HG03175 (cell line): ENCODE measurements at regions not wholly inside any gene's neighbourhood (a gene's known extent, or its start where the extent isn't known, plus 50 kb on each side); places are given as distances from the start of the nearest gene placed in this dataset.
"Not testable (repeated sequence)": the region's sequence is repeated elsewhere in the genome, so short reads cannot be mapped to it uniquely, and the experiment has no call there.

Experiments
- ATAC-seq: cut with Tn5 transposase; IDR thresholded peaks from one replicate; pipeline ENCODE4 v1.9.1; 2021; ENCODE audit warnings: mild to moderate bottlenecking, moderate library complexity; ENCODE audit not compliant: unreplicated experiment

GRCh38 chr1:245102149-245102548 lies 52.6 kb upstream of the KIF26B start:
- ATAC-seq, result not testable (repeated sequence)

GRCh38 chr1:245099401-245099800 lies 55.4 kb upstream of the KIF26B start:
- ATAC-seq, result no peak

- no peak for ATAC-seq
These were observed 55.9 kb upstream of the KIF26B start for GRCh38 chr1:245098924-245099323.

DNA sequence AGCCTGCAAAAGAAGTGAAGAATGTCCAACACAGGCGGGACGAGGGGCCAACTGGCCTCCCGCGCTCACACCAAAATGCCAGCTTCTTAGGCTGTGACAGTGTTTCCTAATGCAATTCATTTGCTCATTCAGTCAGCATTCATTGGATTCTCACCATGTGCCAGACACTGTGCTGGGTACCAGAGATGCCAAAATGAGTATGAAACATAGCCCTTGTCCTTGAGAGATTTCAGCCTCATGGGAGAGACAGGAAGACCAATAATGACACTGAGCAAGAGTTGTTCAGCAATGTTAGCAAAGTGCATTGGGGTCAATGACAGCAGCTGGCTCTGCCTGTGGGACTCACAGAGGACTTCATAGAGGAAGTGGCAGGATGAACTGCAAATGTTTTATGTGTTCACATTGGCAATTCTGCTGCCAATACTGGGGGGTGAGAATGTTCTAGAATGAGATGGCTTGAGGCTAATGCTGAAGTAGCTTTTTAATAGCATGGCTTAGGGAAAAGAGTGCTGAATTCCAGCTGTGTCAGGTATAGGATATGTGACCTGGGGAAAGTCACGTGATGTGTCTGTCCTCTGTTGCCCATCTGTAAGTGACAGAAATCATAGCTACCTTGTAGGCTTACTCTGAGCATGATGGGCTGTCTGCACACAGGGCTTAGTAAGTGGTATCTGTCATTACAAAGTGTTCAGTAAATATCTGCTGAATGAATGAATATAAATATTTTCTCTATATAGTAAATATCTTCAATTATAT lies 58.3 kb upstream of the KIF26B start:
- ATAC-seq, result no peak

GRCh38 chr1:245095903-245096302 lies 58.9 kb upstream of the KIF26B start:
- no peak for ATAC-seq

GRCh38 chr1:245094954-245095353 lies 59.8 kb upstream of the KIF26B start:
- ATAC-seq, result no peak

GRCh38 chr1:245094092-245094491 lies 60.7 kb upstream of the KIF26B start:
- no peak for ATAC-seq

GRCh38 chr1:245092638-245092976 lies 62.2 kb upstream of the KIF26B start:
- ATAC-seq, result no peak

- ATAC-seq, result no peak
These were observed 62.8 kb upstream of the KIF26B start for GRCh38 chr1:245091818-245092637.

GRCh38 chr1:245091171-245091621 lies 63.6 kb upstream of the KIF26B start:
- ATAC-seq, result no peak

DNA sequence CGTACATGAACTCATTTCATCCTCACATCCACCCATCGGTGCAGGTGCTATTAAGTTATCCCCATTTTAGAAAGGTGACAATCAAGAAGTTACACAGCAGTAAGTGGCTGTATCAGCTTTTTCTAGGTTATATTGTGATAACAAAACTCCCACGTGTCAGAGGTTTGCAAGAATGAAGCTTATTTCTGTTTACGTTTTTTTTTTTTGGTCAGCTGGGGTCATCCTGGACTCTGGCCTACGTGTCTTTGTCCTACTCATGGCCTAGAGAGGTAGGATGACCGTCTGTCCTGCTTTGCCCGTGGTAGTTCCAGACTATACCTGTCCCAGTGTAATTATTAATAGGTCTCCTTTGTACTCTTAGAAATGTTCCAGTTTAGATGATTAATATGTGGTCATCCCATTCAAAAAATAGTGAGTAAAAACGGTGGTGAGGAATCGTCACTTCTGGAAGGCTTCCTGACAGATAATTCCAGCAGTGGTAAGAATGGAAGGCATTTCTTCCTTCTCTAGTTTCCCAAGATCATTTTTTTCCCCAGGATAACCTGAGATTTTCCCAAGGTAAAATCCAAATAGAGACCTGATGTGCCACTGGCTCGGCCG lies 64.2 kb upstream of the KIF26B start:
- ATAC-seq, result no peak

GRCh38 chr1:245087723-245088122 lies 67.1 kb upstream of the KIF26B start:
- ATAC-seq, result no peak

GRCh38 chr1:245086389-245086969 lies 68.3 kb upstream of the KIF26B start:
- no peak for ATAC-seq

DNA sequence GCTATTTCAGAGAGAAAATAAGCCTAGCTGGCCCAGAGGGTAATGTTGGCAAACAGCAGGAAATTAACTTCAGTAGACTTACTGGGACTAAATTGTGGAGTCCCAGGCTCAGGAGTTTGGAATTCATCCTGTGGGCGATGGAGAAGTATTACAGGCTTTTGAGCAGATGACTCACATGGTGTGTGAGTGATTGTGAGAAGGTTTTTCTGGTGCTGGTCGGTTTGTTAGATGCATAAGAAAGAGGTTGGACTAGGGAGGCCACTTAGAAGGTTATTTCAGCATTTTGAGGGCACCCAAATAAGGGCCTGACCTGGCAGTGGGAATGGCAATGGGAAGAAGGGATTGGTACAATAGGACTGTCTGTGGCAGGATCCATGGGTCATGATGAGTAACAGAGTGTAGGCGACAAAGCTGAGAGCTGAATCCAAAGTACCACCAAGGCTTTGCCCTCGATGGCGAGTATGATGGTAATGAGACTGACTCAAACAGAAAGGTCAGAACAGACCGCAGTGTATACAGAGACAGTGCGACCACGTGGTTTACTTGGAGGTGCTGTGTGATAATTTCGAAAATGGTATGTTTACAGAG lies 69.2 kb upstream of the KIF26B start:
- no peak for ATAC-seq

DNA sequence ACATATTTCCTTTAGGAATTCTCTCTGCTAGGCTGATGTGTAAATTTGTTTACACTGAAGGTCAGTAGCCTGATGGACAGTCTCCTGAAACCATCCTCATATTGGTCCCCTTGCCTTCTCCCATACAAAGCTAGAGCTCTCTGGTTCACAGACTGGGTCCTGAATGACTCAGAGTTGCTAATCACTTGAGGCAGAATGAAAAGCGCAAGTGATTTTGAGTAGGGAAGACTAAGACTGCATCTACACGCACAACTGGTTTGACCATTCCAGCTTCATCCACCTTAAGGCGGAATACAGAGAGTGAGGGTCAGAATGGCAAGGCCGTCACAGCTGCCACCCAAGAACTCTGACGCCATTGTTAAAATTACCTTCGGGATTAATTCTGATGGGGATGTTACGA lies 70.2 kb upstream of the KIF26B start:
- no peak for ATAC-seq

- ATAC-seq, result no peak
These were observed 75.7 kb upstream of the KIF26B start for GRCh38 chr1:245079021-245079609.

GRCh38 chr1:245074898-245075297 lies 79.9 kb upstream of the KIF26B start:
- ATAC-seq, result no peak

DNA sequence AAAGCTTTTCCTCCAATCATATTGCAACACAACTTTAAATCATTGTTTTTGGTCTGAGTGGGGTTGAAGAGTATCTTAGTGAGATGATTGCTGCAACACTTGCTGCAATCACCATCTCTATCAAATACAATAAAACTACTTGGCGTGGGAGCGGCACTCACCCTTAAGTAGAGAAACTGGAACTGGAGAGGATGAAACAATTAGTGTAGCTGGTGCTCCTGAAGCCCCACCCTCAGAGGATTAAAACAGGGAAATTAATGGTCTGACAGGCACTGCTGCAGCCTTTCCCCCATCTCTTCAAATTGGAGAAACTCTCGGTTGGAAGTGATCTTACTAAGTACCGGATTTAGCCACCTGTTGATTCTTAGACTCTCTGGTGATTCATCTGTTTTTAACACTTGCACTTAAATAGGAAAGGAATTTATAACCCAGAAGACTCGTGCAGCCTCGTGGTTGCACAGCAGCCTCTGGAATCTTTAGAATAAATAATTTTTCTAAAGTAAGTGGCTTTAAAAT lies 80.5 kb upstream of the KIF26B start:
- no peak for ATAC-seq

DNA sequence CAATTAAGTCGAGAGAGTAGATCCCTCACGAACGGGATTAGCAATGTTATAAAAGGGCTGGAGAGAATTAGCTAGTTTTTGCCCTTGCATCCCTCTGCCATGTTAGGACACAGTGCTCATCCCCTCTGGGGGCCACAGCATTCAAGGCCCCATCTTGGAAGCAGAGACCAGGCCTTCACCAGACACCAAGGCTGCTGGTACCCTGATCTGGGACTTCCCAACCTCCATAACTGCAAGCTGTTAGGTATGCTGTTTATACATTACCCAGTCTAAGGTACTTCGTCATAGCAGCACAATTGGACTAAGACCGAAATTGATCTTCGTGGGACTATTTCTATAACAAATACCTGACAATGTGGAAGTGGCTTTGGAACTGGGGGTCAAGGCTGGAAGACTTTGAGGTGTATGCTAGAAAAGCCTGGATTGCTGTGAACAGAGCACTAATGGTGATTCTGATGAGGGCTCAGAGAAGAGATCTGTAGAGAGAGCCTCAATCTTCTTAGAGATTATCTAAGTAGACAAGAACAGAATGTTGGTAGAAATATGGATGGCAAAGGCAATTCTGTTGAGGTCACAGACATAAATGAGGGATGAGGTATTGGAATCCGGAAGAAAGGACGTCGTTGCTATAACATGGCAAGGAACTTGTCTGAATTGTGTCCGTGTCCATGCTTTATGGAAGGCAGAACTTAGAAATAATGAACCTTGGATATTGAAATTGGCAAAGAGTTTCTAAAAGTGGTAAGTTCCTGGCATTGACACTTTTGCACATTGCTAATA lies 83.8 kb upstream of the KIF26B start:
- ATAC-seq, result no peak

- no peak for ATAC-seq
These were observed 87.5 kb upstream of the KIF26B start for GRCh38 chr1:245067257-245067656.
